AG09319 (cell line): ENCODE measurements at regions not wholly inside any gene's neighbourhood (a gene's known extent, or its start where the extent isn't known, plus 50 kb on each side); places are given as distances from the start of the nearest gene placed in this dataset.

ENCODE experiments used
- DNase-seq: peaks from one replicate; pipeline ENCODE4 v3.0.0-alpha.2; 2010; ENCODE audit warnings: low read depth; ENCODE audit errors: extremely low read depth
- TF ChIP-seq, protein P1 (sequence below): IDR thresholded peaks from 2 replicates; pipeline ENCODE4 v1.5.1; 2011; ENCODE audit warnings: low read depth, mild to moderate bottlenecking, inconsistent platforms, low read length, moderate library complexity

DNA sequence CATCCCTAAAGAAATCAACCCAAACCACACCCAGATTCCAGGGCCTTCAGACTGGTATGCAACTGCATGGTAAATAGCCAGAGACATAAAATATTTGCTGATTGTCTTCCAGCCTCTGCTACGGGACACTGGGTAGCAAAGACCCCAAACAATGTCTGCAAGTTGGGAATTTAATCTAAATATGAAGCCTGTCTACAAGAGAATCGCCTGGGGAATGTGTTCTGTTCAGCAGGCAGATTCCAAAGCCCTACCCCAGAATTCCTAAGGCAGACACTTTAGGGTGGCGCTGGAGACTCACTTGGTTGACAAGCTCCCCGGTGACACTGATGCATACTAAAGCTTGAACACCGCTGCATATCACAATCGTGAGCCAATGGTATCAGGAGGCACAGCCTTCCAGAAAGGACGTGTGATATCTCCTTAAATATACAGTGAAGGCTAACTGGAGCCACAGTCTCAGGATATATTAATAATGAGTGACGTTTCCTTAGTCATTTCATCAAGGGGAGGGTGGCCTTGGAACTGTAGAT, 684.1 kb downstream of the NTRK3 start:
- TF ChIP-seq, protein P1, sequence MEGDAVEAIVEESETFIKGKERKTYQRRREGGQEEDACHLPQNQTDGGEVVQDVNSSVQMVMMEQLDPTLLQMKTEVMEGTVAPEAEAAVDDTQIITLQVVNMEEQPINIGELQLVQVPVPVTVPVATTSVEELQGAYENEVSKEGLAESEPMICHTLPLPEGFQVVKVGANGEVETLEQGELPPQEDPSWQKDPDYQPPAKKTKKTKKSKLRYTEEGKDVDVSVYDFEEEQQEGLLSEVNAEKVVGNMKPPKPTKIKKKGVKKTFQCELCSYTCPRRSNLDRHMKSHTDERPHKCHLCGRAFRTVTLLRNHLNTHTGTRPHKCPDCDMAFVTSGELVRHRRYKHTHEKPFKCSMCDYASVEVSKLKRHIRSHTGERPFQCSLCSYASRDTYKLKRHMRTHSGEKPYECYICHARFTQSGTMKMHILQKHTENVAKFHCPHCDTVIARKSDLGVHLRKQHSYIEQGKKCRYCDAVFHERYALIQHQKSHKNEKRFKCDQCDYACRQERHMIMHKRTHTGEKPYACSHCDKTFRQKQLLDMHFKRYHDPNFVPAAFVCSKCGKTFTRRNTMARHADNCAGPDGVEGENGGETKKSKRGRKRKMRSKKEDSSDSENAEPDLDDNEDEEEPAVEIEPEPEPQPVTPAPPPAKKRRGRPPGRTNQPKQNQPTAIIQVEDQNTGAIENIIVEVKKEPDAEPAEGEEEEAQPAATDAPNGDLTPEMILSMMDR = no peak
- no peak for DNase-seq

DNA sequence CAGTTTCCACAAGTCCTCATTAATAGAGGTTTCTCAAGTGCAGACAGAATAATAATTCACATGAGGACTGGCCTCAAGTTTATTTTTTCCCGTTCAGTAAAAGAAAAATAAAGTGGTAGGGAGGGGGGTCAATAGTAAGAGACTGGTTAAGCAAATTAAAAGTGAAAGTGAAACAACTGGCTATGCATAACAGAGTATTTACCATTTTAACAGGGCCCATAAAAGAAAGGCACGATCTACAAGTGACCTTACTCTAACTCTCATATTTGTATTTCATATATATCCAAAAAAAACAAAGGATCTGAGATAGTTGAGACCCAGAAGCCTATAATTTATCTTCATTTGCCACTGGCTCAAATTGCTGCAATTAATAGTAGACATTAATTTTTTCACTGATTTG, 686.3 kb downstream of the NTRK3 start:
- DNase-seq = no peak
- TF ChIP-seq, protein P1 = no peak

DNA sequence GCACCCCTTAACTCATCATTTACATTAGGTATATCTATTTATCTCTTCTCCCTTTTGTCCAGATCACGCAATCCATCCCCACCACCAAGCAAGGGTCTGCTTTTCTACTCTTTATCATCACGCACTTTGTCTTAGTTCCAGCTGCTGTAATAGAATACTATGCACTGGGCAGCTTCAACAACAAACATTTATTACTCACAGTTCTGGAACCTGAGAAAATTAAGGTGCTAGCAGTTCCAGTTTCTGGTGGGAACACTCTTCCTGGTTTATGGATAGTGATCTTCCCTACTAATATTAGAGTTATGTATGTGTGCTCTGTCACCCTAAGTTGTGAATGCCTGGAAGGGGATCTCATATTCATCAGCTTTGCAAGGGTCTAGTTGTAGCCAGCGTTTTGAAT, 687.0 kb downstream of the NTRK3 start:
- no peak for DNase-seq
- TF ChIP-seq, protein P1 = no peak

DNA sequence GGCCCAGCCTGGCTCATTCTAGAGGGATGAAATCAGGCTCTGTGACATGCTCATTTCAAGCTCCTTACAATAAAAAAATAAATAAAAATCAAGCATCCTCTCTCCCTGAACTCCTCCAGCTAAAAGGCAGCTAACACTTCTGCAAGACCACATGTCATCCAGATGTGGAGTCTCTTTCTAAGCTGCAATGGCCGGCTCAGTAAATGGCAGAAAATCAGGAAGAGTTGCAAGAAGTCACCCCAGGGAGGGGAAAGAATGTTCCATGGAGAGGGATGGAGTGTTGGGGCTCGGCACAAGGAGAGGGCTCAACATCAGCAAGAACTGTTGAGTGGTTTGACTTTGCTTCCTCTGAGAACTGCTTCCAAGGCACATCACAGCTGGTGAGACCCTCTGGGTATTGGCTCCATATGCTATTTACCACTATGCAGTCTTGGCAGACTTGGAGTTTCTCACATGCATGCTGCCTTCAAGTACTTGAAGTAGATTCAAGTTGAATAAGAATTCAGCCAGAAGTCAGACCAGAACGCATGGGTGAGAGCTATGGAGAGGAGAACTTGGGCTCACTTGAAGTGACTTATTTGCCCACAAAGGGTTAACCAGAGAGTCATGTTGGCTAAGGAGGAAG, 689.0 kb downstream of the NTRK3 start:
- TF ChIP-seq, protein P1 = no peak
- DNase-seq = no peak

DNA sequence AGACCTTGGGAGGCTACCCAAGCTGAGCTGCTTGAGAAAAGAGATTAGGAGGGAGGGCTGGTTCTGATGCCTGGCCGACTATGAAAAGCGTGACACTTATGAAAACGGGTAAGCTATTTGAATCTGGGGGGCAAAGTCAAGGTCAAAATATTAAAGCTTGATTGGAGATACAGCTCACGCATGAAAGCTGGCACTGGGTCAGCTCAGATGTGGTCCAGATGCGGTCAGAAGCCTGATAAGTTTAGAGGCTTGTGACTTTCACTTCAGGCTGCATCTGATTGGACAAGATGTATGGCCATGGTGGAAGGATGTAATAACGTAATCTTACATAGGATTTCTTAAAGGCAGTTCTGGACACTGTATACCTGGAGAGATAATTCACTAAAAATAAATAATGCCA, 690.3 kb downstream of the NTRK3 start:
- DNase-seq = no peak
- TF ChIP-seq, protein P1 = no peak

DNA sequence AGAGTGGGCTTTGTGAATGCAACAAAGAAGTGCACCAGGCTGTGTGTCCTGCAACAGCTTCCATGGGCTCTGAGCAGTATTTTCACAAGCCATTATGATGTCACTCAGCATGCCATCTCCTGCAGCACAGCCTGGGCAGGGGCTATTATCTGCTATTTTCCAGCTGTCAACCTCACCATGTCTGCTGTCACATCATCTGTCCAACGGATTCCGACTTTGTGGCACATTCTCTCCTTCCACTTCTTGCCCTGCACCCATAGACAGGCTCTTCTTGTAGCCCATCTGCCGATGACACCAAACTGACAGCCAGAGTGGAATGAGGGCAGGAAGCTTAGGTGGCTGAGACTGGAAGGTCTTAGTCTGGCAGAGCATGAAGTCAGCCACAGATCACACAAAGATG, 691.9 kb downstream of the NTRK3 start:
- DNase-seq = no peak
- TF ChIP-seq, protein P1 = no peak

DNA sequence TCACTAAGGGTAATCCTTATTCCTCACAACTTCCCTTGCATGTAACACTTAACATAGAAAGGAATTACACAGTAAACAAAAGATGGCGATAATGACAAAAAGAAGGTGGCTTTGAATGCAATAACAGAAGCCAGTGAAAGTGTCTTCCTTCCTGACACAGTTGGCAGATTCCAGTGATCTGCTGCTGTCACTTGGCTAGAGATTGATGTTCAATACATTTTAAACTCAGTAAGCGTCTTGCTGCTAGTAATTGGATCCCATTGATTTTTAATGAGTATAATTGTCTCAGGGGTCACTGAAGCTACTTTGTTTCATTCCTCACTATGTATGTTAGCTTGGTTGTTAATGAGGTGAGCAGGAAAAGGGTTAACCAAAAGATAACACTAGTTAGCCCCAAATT, 692.7 kb downstream of the NTRK3 start:
- no peak for DNase-seq
- TF ChIP-seq, protein P1 = no peak
